ENCODE measurements at regions not wholly inside any gene's neighbourhood (a gene's known extent, or its start where the extent isn't known, plus 50 kb on each side); places are given as distances from the start of the nearest gene placed in this dataset.

- TF ChIP-seq ZBTB40 (IDR thresholded peaks at IDR 0.05) = no peak
- TF ChIP-seq ZBTB40 (CRISPR knock-in tag; IDR thresholded peaks at IDR 0.05) = no peak
- TF ChIP-seq, protein P1, sequence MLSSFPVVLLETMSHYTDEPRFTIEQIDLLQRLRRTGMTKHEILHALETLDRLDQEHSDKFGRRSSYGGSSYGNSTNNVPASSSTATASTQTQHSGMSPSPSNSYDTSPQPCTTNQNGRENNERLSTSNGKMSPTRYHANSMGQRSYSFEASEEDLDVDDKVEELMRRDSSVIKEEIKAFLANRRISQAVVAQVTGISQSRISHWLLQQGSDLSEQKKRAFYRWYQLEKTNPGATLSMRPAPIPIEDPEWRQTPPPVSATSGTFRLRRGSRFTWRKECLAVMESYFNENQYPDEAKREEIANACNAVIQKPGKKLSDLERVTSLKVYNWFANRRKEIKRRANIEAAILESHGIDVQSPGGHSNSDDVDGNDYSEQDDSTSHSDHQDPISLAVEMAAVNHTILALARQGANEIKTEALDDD (IDR thresholded peaks at IDR 0.05) = no peak
- no peak for TF ChIP-seq ARNT (IDR thresholded peaks at IDR 0.05)
Observed at GRCh38 chr1:63022319-63022718, 238.4 kb downstream of the ATG4C start (continued).

Data from K562 (cell line).